Forelimb muscle (tissue), 1 donor: ENCODE measurements at regions not wholly inside any gene's neighbourhood (a gene's known extent, or its start where the extent isn't known, plus 50 kb on each side); places are given as distances from the start of the nearest gene placed in this dataset.

Experiments
- DNase-seq: peaks from one replicate; pipeline ENCODE4 v3.0.0-alpha.2; 2013; ENCODE audit warnings: low read depth

GRCh38 chr2:575030-575726 lies 102.0 kb downstream of the TMEM18 start:
- no peak for DNase-seq

- no peak for DNase-seq
These were observed 103.3 kb downstream of the TMEM18 start for GRCh38 chr2:573805-574392.

- no peak for DNase-seq
These were observed 104.2 kb downstream of the TMEM18 start for GRCh38 chr2:573025-573424.

GRCh38 chr2:569681-570080 lies 107.5 kb downstream of the TMEM18 start:
- DNase-seq, result no peak

GRCh38 chr2:568639-569235 lies 108.5 kb downstream of the TMEM18 start:
- DNase-seq, result no peak

GRCh38 chr2:567865-568638 lies 109.2 kb downstream of the TMEM18 start:
- peak; percentile 93 for DNase-seq

- no peak for DNase-seq
These were observed 109.7 kb downstream of the TMEM18 start for GRCh38 chr2:567496-567864.

- DNase-seq, result no peak
These were observed 110.6 kb downstream of the TMEM18 start for GRCh38 chr2:566379-567313.

GRCh38 chr2:564471-565181 lies 112.6 kb downstream of the TMEM18 start:
- DNase-seq, result no peak

- no peak for DNase-seq
These were observed 113.7 kb downstream of the TMEM18 start for GRCh38 chr2:563512-563911.

- no peak for DNase-seq
These were observed 114.5 kb downstream of the TMEM18 start for GRCh38 chr2:562391-563364.

- DNase-seq, result no peak
These were observed 118.3 kb downstream of the TMEM18 start for GRCh38 chr2:558879-559278.

- no peak for DNase-seq
These were observed 118.9 kb downstream of the TMEM18 start for GRCh38 chr2:558302-558642.

GRCh38 chr2:557635-558301 lies 119.4 kb downstream of the TMEM18 start:
- DNase-seq, result no peak

- no peak for DNase-seq
These were observed 120.7 kb downstream of the TMEM18 start for GRCh38 chr2:556485-556884.

GRCh38 chr2:555164-555922 lies 121.9 kb downstream of the TMEM18 start:
- no peak for DNase-seq

GRCh38 chr2:554444-554843 lies 122.8 kb downstream of the TMEM18 start:
- no peak for DNase-seq

- no peak for DNase-seq
These were observed 124.3 kb downstream of the TMEM18 start for GRCh38 chr2:552906-553305.
